Heart left ventricle (tissue), 16 donors: ENCODE measurements at regions not wholly inside any gene's neighbourhood (a gene's known extent, or its start where the extent isn't known, plus 50 kb on each side); places are given as distances from the start of the nearest gene placed in this dataset.

Source experiments
- ATAC-seq, 4 donors: fragments of 200-7000 bp; cut with Tn5 transposase; one replicate each; pipeline ENCODE4 v1.9.1; 2020 to 2022; ENCODE audit warnings: moderate library complexity in 4 of 4, mild to moderate bottlenecking in 3 of 4, moderate number of reproducible peaks in 1 of 4
- DNase-seq, 5 donors: peaks; one replicate each; pipeline ENCODE4 v3.0.0-alpha.2; 2020
- H3K27ac ChIP-seq, 12 donors: fragments of 200-600 bp; sonication (generic) in 4 of 12; one replicate each; pipeline versions ENCODE4 v1.5.0 to v1.8.0; 2016 to 2022; ENCODE audit warnings: mild to moderate bottlenecking in 2 of 12
- H3K27me3 ChIP-seq, 9 donors: fragments of 200-600 bp; sonication (generic) in 2 of 9; one replicate each; pipeline versions ENCODE4 v1.5.1 to v1.8.0; 2016 to 2022; ENCODE audit warnings: mild to moderate bottlenecking in 3 of 9
- H3K36me3 ChIP-seq, 9 donors: fragments of 200-600 bp; sonication (generic) in 2 of 9; one replicate each; pipeline versions ENCODE4 v1.5.0 to v1.8.0; 2018 to 2022; ENCODE audit warnings: mild to moderate bottlenecking in 2 of 9
- H3K4me1 ChIP-seq, 12 donors: fragments of 200-600 bp; sonication (generic) in 4 of 12; one replicate each; pipeline versions ENCODE4 v1.5.0 to v1.8.0; 2016 to 2022; ENCODE audit warnings: mild to moderate bottlenecking in 3 of 12
- H3K4me3 ChIP-seq, 12 donors: fragments of 200-600 bp; sonication (generic) in 4 of 12; one replicate each; pipeline versions ENCODE4 v1.5.0 to v1.8.0; 2017 to 2022; ENCODE audit warnings: mild to moderate bottlenecking in 9 of 12, moderate library complexity in 4 of 12
- H3K9me3 ChIP-seq, 12 donors: fragments of 200-600 bp; sonication (generic) in 4 of 12; one replicate each; pipeline versions ENCODE4 v1.5.0 to v1.8.0; 2016 to 2022; ENCODE audit warnings: mild to moderate bottlenecking in 1 of 12
- POLR2A ChIP-seq, 2 donors: fragments of 450-650 bp; IDR thresholded peaks; one replicate each; pipeline ENCODE4 v1.6.1; 2017; ENCODE audit warnings: antibody characterized with exemption in 2 of 2, mild to moderate bottlenecking in 2 of 2, moderate library complexity in 2 of 2
- WGBS, 4 donors: extraction: QIAGEN DNeasy Blood & Tissue Kit in 2 of 4; methylation state at CpG; one replicate each; pipeline versions ENCODE4 v1.1.5 to v1.1.7; 2013 to 2018; 5-methylcytosine and 5-hydroxymethylcytosine counted together
- intact Hi-C, 10 donors: fragments of 100-400 bp; cut with DNase I; formaldehyde crosslinking; loops; one replicate each; pipeline versions ENCODE4 v1.11.1 to v1.14.2; 2022
- TF ChIP-seq, protein P1 (sequence below), 12 donors: fragments of 200-600 bp; sonication (generic) in 4 of 12; IDR thresholded peaks; one replicate each; pipeline versions ENCODE4 v1.5.0 to v1.8.0; 2018 to 2022; ENCODE audit warnings: antibody characterized with exemption in 12 of 12, mild to moderate bottlenecking in 5 of 12
- donor health status: ischemic (EF 13 %, LVEDD 7.1; RV severe dilation, severe dysfunction).
- donor health status: healthy with polysubstance abuse.
- donor health status: DM: no; HTN: yes; CAD: no.
- donor health status: DM: no; HTN: no; CAD: no.
- donor health status: ischemic (EF 25% LVEDD 6.9; RV normal size, moderate dysfunction).
- donor health status: ischemic (EF 25% LVEDD 5.7; RV mildly dilated, moderate dysfunction).
- donor health status: healthy.
- donor health status: DM: yes; HTN: yes; CAD: no.
- donor health status: ischemic (EF 35%, LVEDD 5.7; RV mildly dilated, moderate dysfunction).
- donor health status: nonischemic (EF 11% LVEDD 7.7; RV severe dilation, severe dysfunction).
- donor health status: DM: yes; HTN: yes; CAD: no.
- donor health status: PGD.
- donor health status: ischemic (EF 29% LVEDD 5.4; RV normal size, mild dysfunction).
- donor health status: nonischemic (EF 23%, LVEDD 6.1; RV moderate dilation, normal function).

DNA sequence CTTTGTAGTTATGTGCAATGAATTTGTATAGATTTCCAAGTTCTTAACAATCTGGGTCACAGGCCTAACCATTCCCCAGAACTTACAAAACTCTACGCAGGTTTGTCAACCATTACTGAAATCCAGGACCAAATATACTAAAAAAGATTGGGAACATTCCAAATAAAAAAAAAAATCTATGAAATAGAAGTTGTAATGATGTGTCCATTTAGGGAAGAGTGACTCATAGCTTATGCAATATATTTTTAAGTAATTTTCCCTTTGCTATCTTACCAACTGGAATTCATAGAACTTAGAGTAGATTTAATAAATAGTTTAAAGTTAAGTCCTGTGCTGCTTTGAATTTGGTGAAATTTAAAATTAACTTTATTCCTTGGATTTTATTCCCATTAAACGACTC, 393.2 kb downstream of the PMP22 start:
- H3K4me1 ChIP-seq: no peaks in the 10 kb centered on the region
- intact Hi-C loops: no loop called here
- no peak overlapping the region for H3K4me3 ChIP-seq
- ATAC-seq: no peak
- no peaks in the 10 kb centered on the region for H3K27me3 ChIP-seq
- TF ChIP-seq POLR2A (IDR thresholded peaks at IDR 0.05): no peak
- TF ChIP-seq, protein P1, sequence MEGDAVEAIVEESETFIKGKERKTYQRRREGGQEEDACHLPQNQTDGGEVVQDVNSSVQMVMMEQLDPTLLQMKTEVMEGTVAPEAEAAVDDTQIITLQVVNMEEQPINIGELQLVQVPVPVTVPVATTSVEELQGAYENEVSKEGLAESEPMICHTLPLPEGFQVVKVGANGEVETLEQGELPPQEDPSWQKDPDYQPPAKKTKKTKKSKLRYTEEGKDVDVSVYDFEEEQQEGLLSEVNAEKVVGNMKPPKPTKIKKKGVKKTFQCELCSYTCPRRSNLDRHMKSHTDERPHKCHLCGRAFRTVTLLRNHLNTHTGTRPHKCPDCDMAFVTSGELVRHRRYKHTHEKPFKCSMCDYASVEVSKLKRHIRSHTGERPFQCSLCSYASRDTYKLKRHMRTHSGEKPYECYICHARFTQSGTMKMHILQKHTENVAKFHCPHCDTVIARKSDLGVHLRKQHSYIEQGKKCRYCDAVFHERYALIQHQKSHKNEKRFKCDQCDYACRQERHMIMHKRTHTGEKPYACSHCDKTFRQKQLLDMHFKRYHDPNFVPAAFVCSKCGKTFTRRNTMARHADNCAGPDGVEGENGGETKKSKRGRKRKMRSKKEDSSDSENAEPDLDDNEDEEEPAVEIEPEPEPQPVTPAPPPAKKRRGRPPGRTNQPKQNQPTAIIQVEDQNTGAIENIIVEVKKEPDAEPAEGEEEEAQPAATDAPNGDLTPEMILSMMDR (IDR thresholded peaks at IDR 0.05): no peak
- H3K9me3 ChIP-seq: no peaks in the 10 kb centered on the region
- no peaks in the 10 kb centered on the region for H3K36me3 ChIP-seq
- no peak for DNase-seq
- no peak overlapping the region for H3K27ac ChIP-seq
- 67 to 84% (median 74%) methylated on average over 2 of the region's 2 CpGs for WGBS, 4 donors

DNA sequence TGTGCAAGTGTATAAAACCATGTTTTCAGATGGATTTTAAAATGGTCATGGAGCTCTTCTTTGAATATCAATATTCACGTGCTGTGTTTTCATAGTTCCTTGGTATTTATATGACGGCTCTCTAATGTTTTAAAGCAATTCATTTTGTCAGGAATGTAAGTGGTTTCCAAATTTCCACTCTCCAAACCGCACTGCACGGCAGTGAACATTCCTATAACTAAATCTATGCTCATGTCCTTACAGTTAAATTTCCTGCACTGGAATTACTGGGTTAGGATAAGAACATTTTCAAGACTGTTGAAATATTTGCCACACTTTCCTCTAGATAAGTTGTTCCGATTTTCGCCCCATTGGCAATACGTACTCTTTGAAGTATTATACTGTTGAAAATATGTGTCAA, 398.9 kb downstream of the PMP22 start:
- Histone ChIP-seq H3K9me3 (no peaks in the 10 kb centered on the region), H3K4me1 (no peaks in the 10 kb centered on the region), H3K36me3 (no peaks in the 10 kb centered on the region), H3K27me3 (no peaks in the 10 kb centered on the region), H3K4me3 (no peak overlapping the region), H3K27ac (no peak overlapping the region)
- no peak for TF ChIP-seq POLR2A (IDR thresholded peaks at IDR 0.05)
- TF ChIP-seq, protein P1 (IDR thresholded peaks at IDR 0.05): no peak
- intact Hi-C loops: no loop called here
- DNase-seq (no peak), ATAC-seq (no peak)
- WGBS, 4 donors: 84 to 94% (median 89%) methylated on average over 7 of the region's 7 CpGs

DNA sequence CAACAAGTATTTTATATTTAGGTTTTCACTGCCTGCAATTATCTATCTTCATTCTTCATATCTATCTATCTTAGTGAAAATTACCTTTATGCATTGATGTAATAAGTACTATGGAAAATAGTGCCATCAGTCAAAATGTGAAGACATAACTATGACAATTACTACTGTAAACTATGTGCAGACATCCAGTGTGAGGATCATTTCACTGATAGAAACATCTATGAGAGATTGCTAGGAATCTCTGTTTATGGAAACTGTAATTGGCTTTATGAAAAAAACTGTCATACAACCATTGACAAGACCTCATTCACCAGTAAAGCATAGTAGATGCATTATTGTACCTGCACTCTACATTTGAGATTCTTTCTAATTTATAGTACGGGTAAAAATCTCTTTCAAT, 401.0 kb downstream of the PMP22 start:
- intact Hi-C loops: no loop called here
- H3K9me3 ChIP-seq: no peaks in the 10 kb centered on the region
- no peaks in the 10 kb centered on the region for H3K4me1 ChIP-seq
- no peak overlapping the region for H3K27ac ChIP-seq
- H3K27me3 ChIP-seq: no peaks in the 10 kb centered on the region
- H3K36me3 ChIP-seq: no peaks in the 10 kb centered on the region
- DNase-seq: no peak
- WGBS, 4 donors: 0 to 47% (median 1%) methylated on average over 1 of the region's 1 CpG
- no peak for TF ChIP-seq POLR2A (IDR thresholded peaks at IDR 0.05)
- TF ChIP-seq, protein P1 (IDR thresholded peaks at IDR 0.05): no peak
- ATAC-seq: no peak
- H3K4me3 ChIP-seq: no peak overlapping the region

DNA sequence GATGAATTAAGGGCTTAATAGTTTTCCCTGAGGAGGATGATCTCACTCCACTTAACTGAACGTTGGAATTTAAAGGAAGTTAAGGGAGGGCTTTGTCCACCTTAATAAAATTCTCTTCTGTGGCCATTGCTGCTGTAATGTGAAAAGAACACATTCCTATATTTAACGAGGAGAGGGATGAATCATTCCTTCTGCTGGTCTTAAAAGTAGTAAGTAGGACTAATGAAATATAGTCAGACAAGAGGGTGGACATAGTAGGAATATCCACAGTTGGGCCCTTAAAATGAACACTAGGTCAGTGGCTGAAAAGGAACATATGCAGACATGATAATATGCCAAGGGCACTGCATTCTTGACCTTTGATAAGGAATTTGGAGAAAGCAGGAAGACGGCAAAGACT, 405.6 kb downstream of the PMP22 start:
- no peaks in the 10 kb centered on the region for H3K36me3 ChIP-seq
- H3K4me3 ChIP-seq: no peak overlapping the region
- H3K4me1 ChIP-seq: no peaks in the 10 kb centered on the region
- intact Hi-C loops: no loop called here
- peaks cover 0 to 2% (median 0%) of the 10 kb centered on the region in 12 donors for H3K9me3 ChIP-seq
- no peak overlapping the region for H3K27ac ChIP-seq
- WGBS, 4 donors: 13 to 32% (median 25%) methylated on average over 3 of the region's 3 CpGs
- no peaks in the 10 kb centered on the region for H3K27me3 ChIP-seq
- TF ChIP-seq, protein P1 (IDR thresholded peaks at IDR 0.05): no peak
- no peak for TF ChIP-seq POLR2A (IDR thresholded peaks at IDR 0.05)
- DNase-seq (no peak), ATAC-seq (no peak)
